HL-60 (cell line): ENCODE measurements at regions not wholly inside any gene's neighbourhood (a gene's known extent, or its start where the extent isn't known, plus 50 kb on each side); places are given as distances from the start of the nearest gene placed in this dataset.

ENCODE experiments used
- DNase-seq, 2 experiments: peaks; one replicate each; pipeline ENCODE4 v3.0.0-alpha.2; 2010 to 2020; ENCODE audit warnings: low read depth in 1 of 2, low spot score in 1 of 2
- H3K27ac ChIP-seq: fragments of 250-450 bp; sonication (Bioruptor Pico); replicated peaks from 2 replicates; pipeline ENCODE4 v1.5.1; 2020; ENCODE audit warnings: mild to moderate bottlenecking, moderate library complexity
- H3K27me3 ChIP-seq: fragments of 250-450 bp; sonication (Bioruptor Pico); 2 replicates; pipeline ENCODE4 v1.5.1; 2021; ENCODE audit warnings: mild to moderate bottlenecking, moderate library complexity; ENCODE audit not compliant: insufficient read depth, poor library complexity, severe bottlenecking
- H3K4me3 ChIP-seq: replicated peaks from 2 replicates; pipeline ENCODE4 v1.5.1; 2011; ENCODE audit warnings: mild to moderate bottlenecking, control low read depth, low read length; ENCODE audit not compliant: insufficient read depth
- CTCF ChIP-seq: IDR thresholded peaks from one replicate; pipeline ENCODE4 v1.5.1; 2011; ENCODE audit warnings: low read length, control low read depth, inconsistent platforms; ENCODE audit not compliant: insufficient read depth
- GABPA ChIP-seq: IDR thresholded peaks from 2 replicates; pipeline ENCODE4 v1.6.1; 2012; ENCODE audit warnings: low read depth
- POLR2AphosphoS5 ChIP-seq: IDR thresholded peaks from 2 replicates; pipeline ENCODE4 v1.6.1; 2012; ENCODE audit warnings: low read depth
- REST ChIP-seq: IDR thresholded peaks from 2 replicates; pipeline ENCODE4 v1.6.1; 2012; ENCODE audit warnings: low read depth; ENCODE audit not compliant: insufficient replicate concordance
- SPI1 ChIP-seq: IDR thresholded peaks from 2 replicates; pipeline ENCODE4 v1.6.1; 2012; ENCODE audit warnings: low read depth, mild to moderate bottlenecking, borderline replicate concordance

GRCh38 chr7:153389261-153389660, 629.7 kb downstream of the ACTR3B start:
- Histone ChIP-seq H3K27ac (no peak overlapping the region), H3K27me3 (no peaks in the 10 kb centered on the region), H3K4me3 (no peak overlapping the region)
- DNase-seq = no peak
- no peak for TF ChIP-seq CTCF
- no peak for TF ChIP-seq SPI1
- no peak for TF ChIP-seq GABPA

- TF ChIP-seq GABPA (no peak), SPI1 (no peak), REST (no peak), CTCF (no peak), POLR2AphosphoS5 (no peak)
- H3K4me3 ChIP-seq = no peak overlapping the region
- no peak for DNase-seq
- no peak overlapping the region for H3K27ac ChIP-seq
- no peaks in the 10 kb centered on the region for H3K27me3 ChIP-seq
These were observed 631.4 kb downstream of the ACTR3B start for GRCh38 chr7:153390955-153391354.

- no peak for DNase-seq
- no peak overlapping the region for H3K27ac ChIP-seq
- no peaks in the 10 kb centered on the region for H3K27me3 ChIP-seq
- TF ChIP-seq GABPA (no peak), POLR2AphosphoS5 (no peak), REST (no peak), SPI1 (no peak), CTCF (no peak)
- no peak overlapping the region for H3K4me3 ChIP-seq
These were observed 633.2 kb downstream of the ACTR3B start for GRCh38 chr7:153392726-153393125.

GRCh38 chr7:153393666-153394065, 634.1 kb downstream of the ACTR3B start:
- TF ChIP-seq REST (no peak), POLR2AphosphoS5 (no peak), SPI1 (no peak), GABPA (no peak), CTCF (no peak)
- Histone ChIP-seq H3K27me3 (no peaks in the 10 kb centered on the region), H3K4me3 (no peak overlapping the region), H3K27ac (no peak overlapping the region)
- DNase-seq = no peak
